ENCODE measurements at regions not wholly inside any gene's neighbourhood (a gene's known extent, or its start where the extent isn't known, plus 50 kb on each side); places are given as distances from the start of the nearest gene placed in this dataset.

DNA sequence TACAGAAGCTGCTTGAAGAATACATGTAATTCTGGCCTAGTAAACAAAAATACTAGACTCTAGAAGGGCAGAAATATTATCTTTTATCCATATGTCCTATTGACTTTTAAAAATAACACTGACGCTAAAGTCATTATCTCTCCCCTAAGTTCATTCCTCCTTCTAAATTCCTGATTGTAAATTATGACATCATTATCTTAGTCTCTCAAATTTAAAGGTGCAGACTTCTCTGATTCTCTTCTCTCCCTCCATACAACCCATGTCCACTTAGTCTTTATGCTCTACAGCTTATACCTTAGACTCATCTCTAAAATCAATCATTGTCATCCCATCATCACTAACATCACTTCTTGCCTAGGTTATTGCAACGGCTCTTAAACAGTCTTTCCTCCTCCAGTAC, 327.9 kb upstream of the GRIA3 start:
- DNase-seq (ENCODE audit: low read depth, low spot score) = no peak
- no peak overlapping the region for H3K4me3 ChIP-seq (ENCODE audit: low read length)

- no peak for DNase-seq (ENCODE audit: low read depth, low spot score)
- no peak overlapping the region for H3K4me3 ChIP-seq (ENCODE audit: low read length)
Measured at GRCh38 chrX:122857734-122858133, 326.3 kb upstream of the GRIA3 start.

- no peak overlapping the region for H3K4me3 ChIP-seq (ENCODE audit: low read length)
- DNase-seq (ENCODE audit: low read depth, low spot score) = no peak
Measured at GRCh38 chrX:122863067-122863466, 321.0 kb upstream of the GRIA3 start.

DNA sequence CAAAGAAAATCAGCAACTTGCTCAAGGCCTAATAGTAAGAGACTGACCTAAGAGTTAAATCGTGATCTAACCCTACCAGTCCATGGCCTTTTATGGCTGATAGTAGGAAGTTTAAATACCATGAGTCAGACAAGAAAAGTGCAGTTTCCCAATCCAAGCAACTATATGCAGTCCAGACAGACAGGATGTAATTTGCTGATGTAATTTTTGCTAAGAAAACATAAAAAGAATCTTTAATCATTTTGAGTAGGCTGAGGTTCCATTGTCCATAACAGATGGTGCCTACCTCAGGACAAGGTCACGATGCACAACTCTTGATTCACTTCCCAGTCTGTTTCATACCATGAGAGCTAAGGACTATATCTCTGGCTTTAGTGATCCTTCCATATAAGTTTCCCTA, 317.5 kb upstream of the GRIA3 start:
- DNase-seq (ENCODE audit: low read depth, low spot score) = no peak
- no peak overlapping the region for H3K4me3 ChIP-seq (ENCODE audit: low read length)

GRCh38 chrX:122868631-122869030, 315.4 kb upstream of the GRIA3 start:
- H3K4me3 ChIP-seq (ENCODE audit: low read length) = no peak overlapping the region
- no peak for DNase-seq (ENCODE audit: low read depth, low spot score)

DNA sequence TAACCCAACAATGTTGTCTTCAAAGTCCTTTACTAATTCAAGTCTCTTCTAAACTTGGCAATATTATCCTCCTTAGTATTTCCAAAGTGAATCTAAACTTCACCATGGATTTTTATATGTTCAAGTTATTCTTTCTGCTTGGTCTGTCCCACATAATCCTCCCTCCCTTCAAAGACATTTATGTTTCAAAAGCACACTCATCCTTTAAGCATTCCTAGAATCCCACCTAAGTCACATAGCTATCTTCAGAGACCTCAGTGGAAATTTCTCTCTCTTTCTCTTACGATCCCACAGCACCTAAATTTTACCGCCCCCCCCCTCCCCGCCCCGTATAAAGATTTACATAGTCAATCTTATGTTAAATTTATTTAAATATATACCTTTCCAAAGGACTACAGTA, 314.9 kb upstream of the GRIA3 start:
- no peak overlapping the region for H3K4me3 ChIP-seq (ENCODE audit: low read length)
- DNase-seq (ENCODE audit: low read depth, low spot score) = no peak

DNA sequence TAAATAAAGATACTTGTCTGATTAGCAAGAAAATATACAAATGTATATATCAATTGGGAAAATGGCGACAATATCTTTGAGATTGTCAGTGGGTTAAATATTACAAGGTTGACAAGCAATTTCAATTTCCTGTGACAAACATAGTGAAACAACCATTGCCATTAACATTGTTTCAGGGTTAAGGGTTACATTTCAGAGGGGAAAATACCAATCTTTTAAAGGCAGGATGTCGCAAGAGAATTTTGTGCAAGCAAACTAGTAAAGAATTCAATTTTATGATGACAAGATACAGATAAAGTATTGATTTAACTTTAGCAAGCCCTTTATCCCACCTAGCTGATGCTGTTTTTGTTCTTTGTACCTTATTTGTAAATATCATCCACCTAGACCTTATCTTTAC, 305.8 kb upstream of the GRIA3 start:
- no peak overlapping the region for H3K4me3 ChIP-seq (ENCODE audit: low read length)
- DNase-seq (ENCODE audit: low read depth, low spot score) = no peak

DNA sequence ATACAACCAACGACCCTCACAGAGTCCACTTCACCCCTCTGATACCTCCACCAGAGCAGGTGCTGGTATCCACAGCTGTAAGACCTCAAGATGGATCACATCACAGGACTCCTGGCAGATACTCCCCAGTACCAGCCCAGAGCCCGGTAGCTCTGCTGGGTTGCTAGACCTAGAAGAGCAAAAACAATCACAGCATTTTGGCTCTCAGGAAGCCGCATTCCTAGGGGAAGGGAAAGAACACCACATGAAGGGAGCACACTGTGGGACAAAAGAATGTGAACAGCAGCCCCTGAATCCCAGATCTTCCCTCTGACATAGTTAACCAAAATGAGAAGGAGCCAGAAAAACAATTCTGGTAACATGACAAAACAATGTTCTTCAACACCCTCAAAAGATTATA, 303.1 kb upstream of the GRIA3 start:
- no peak for DNase-seq (ENCODE audit: low read depth, low spot score)
- H3K4me3 ChIP-seq (ENCODE audit: low read length) = no peak overlapping the region

- no peak for DNase-seq (ENCODE audit: low read depth, low spot score)
- no peak overlapping the region for H3K4me3 ChIP-seq (ENCODE audit: low read length)
Measured at GRCh38 chrX:122890729-122891128, 293.3 kb upstream of the GRIA3 start.

DNA sequence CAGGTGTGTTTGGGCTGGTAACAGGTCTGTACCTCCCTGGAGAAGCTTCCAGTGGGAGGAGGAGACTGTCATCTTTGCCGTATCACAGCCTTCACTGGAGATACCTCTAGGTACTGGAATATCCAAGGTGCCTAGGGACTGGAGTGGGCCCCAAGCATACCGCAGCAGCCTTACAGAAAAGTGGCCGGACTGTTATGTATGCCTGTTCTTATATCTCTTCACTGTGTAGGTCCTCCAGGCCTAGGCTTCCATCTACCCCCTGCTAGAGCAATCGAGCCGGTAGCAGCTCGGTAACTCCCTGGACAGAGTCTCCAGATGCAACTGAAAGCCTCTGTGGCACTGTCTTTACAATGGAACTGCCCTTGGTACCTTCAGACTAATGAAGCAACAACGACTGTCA, 277.4 kb upstream of the GRIA3 start:
- DNase-seq (ENCODE audit: low read depth, low spot score) = no peak
- no peak overlapping the region for H3K4me3 ChIP-seq (ENCODE audit: low read length)

DNA sequence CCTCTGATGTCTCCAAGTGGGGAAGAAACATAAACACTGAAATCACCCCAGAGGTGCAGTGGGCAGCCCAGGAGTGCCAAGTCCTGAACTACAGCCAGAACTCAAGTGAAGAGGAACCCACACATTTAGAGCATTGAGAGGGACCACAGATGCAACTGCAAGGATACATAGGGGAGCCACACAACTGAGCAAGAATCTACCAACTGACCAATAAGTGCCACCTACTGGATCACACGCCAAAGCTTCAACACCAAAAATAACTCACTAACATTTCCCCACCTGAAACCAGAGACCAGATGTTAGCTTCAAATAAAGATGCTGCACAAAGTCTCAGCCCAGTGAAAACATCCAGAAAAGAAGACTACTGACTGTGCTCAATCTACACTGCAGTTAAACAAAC, 276.7 kb upstream of the GRIA3 start:
- H3K4me3 ChIP-seq (ENCODE audit: low read length) = no peak overlapping the region
- no peak for DNase-seq (ENCODE audit: low read depth, low spot score)

DNA sequence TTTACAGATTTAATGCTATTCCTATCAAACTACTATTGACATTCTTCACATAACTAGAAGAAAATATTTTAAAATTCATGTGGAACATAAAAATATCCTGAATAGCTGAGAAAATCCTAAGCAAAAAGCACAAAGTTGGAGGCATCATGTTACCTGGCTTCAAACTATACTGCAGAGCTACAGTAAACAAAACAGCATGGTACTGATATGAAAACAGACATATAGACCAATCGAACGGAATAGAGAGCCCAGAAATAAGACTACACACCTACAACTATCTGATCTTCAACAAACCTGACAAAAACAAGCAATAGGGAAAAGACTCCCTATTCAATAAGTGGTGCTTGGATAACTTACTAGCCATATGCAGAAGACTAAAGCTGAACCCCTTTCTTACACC, 273.4 kb upstream of the GRIA3 start:
- H3K4me3 ChIP-seq (ENCODE audit: low read length) = no peak overlapping the region
- no peak for DNase-seq (ENCODE audit: low read depth, low spot score)

- no peak overlapping the region for H3K4me3 ChIP-seq (ENCODE audit: low read length)
- DNase-seq (ENCODE audit: low read depth, low spot score) = no peak
Measured at GRCh38 chrX:122913134-122913533, 270.9 kb upstream of the GRIA3 start.

GRCh38 chrX:122913764-122914163, 270.3 kb upstream of the GRIA3 start:
- no peak overlapping the region for H3K4me3 ChIP-seq (ENCODE audit: low read length)
- no peak for DNase-seq (ENCODE audit: low read depth, low spot score)

GRCh38 chrX:122914256-122914655, 269.8 kb upstream of the GRIA3 start:
- no peak overlapping the region for H3K4me3 ChIP-seq (ENCODE audit: low read length)
- DNase-seq (ENCODE audit: low read depth, low spot score) = no peak

GRCh38 chrX:122934131-122934530, 249.9 kb upstream of the GRIA3 start:
- DNase-seq (ENCODE audit: low read depth, low spot score) = no peak
- no peak overlapping the region for H3K4me3 ChIP-seq (ENCODE audit: low read length)

DNA sequence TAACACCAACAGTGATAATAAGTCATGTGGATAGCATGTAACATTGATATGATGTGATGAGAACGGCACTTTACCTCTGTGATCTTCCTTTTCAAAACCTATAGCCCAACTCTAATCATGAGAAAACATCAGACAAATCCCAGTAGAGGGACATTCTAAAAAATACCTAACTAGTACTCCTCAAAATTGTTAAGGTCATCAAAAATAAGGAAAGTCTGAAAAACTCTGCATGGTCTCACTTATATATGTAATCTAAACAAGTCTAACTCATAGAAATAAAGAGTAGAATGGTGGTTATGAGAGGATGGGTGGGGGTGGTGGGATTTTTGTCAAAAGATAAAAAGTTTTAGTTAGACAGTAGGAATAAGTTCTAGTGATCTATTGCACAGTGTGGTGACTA, 243.9 kb upstream of the GRIA3 start:
- H3K4me3 ChIP-seq (ENCODE audit: low read length) = no peak overlapping the region
- DNase-seq (ENCODE audit: low read depth, low spot score) = no peak

- H3K4me3 ChIP-seq (ENCODE audit: low read length) = no peak overlapping the region
- no peak for DNase-seq (ENCODE audit: low read depth, low spot score)
Measured at GRCh38 chrX:122941806-122942205, 242.3 kb upstream of the GRIA3 start.

- DNase-seq (ENCODE audit: low read depth, low spot score) = no peak
- H3K4me3 ChIP-seq (ENCODE audit: low read length) = no peak overlapping the region
Measured at GRCh38 chrX:122943918-122944317, 240.2 kb upstream of the GRIA3 start.

DNA sequence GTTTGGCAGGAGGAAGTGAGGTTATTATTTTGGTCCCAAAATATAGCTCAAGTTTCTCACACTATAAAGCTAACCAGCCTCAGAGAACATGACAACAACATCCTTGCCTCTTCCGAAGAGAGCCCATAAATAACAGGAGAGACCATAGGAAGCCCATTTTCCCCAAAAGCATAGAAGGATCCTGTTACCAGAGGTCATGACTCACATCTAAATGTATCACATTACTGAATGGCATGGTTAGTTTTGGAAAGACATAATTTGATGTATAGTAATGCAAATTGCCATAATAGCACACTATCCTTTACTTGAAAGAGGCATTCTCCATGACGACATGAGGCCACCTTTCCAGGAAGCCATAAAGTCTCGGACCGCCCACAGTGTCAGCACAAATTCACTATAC, 238.8 kb upstream of the GRIA3 start:
- DNase-seq (ENCODE audit: low read depth, low spot score) = no peak
- no peak overlapping the region for H3K4me3 ChIP-seq (ENCODE audit: low read length)

- H3K4me3 ChIP-seq (ENCODE audit: low read length) = no peak overlapping the region
- no peak for DNase-seq (ENCODE audit: low read depth, low spot score)
Measured at GRCh38 chrX:122972604-122973003, 211.5 kb upstream of the GRIA3 start.

DNA sequence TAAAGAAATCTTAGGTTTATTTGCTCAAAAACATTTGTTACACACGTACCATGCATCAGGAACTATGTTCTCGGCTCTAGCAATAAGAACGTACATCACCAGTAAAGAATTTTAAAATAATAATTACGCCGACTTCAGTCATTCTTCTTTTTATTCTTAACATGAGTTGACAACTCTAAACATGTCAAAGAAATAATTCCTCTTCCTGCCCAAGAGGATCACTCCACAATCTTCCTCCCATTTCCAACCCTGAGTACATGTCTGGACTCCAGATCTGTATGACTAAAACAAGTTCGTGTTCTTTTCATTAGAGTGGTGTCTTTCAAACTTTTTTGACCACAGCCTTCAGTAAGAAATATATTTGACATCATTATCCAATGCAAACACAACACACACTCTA, 201.6 kb upstream of the GRIA3 start:
- H3K4me3 ChIP-seq (ENCODE audit: low read length) = no peak overlapping the region
- no peak for DNase-seq (ENCODE audit: low read depth, low spot score)

All from Jurkat, Clone E6-1 (cell line).